GM21576 (cell line): ENCODE measurements at regions not wholly inside any gene's neighbourhood (a gene's known extent, or its start where the extent isn't known, plus 50 kb on each side); places are given as distances from the start of the nearest gene placed in this dataset.

Experiments
- ATAC-seq: cut with Tn5 transposase; IDR thresholded peaks from one replicate; pipeline ENCODE4 v1.9.1; 2021; ENCODE audit warnings: mild to moderate bottlenecking, moderate library complexity; ENCODE audit not compliant: unreplicated experiment

DNA sequence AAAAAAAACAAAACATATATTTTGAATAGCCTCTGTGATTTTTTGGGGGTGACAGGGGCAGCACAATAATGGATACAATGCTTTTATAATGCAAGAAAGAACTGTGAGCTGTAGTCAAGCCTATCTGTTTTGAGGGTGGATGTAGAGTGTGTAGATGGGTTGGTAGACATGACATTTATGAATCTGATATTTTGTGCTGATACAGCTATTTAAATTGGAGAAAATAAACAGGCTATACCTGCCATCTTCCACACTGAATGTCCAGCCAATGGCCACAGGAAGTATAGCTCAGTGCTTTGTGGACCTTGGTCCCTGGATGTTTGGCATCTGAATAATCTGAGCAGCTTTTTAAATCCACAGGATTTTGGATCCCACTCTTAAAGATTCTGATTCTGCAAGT, 175.0 kb downstream of the NEDD1 start:
- ATAC-seq = no peak

DNA sequence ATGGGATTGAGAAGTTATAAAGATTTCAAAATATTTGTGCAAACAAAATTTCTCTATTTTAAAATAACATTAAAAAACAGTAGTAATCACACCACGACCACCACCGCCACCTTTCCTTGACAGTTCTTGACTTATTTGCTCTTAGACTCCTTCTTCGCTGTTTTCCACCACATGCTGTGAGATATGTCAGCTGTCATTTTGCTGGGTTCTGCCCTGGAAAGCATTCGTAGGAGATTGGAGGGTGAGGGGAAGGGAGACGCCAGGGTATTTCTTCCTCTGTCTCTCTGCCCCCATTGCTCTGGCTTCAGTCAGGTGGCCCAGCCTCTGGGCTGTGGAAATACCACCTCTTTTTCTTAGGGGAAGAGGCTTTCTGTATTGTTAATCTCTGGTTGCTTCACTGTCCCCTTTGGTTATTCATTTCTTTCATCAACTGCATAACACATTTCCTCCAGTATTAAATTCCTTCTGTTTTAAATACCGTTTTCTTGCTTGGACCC, 186.2 kb downstream of the NEDD1 start:
- ATAC-seq = no peak

DNA sequence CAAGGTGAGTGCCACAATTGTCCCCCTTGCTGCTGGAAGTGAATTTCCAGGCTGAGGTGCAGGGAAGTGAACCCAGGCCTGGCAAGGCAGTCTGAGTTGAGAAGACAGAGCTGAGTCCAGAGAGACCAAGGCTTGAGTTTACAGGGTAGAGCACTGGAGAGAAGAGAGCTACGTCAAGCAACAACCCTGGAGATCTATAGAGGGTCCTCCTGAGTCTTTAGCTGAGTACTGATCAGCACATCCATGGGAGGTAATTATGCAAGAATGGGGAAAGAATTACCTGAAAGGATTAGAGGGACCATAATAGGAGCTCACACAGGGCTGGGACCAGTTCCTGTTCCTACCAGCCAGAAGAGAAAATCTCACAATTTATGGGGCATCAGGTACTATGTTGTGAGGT, 190.7 kb downstream of the NEDD1 start:
- no peak for ATAC-seq

DNA sequence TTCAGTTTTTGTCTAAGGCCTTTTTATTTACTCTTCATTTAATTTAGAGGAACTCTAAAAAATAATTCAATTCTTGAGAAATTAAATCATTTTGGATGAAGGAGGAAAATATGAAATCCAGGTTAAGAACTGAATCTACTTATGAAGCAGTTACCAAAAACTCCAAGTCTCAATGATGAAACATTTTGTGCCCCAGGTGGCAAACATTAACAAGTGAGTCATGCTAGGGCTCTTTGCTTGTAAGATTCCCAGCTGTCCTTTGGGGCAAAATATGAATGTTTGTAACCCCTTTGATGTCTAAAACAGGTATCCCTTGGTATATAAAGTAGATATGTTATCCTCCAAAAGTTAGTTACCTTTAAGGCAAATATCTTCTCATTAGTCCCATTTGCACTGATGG, 202.4 kb downstream of the NEDD1 start:
- ATAC-seq = no peak

DNA sequence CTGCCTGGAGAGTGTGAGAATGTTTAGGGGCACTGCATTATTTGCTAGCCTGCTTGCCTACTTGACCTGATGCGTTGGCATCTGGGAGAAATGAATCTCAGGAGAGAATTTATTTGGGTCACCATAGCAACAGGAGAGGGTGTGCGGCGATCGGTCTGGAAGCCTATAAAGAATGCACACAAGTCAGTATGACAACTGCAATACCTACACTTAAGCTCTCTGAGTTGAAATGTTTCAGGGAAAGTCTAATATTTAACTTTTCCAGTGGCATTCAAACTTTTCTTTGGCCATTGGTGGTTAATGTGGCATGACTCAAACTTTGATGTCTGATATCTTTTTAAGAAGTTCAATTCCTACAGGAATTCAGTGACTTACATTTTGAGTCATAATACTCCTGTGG, 205.1 kb downstream of the NEDD1 start:
- ATAC-seq = no peak

DNA sequence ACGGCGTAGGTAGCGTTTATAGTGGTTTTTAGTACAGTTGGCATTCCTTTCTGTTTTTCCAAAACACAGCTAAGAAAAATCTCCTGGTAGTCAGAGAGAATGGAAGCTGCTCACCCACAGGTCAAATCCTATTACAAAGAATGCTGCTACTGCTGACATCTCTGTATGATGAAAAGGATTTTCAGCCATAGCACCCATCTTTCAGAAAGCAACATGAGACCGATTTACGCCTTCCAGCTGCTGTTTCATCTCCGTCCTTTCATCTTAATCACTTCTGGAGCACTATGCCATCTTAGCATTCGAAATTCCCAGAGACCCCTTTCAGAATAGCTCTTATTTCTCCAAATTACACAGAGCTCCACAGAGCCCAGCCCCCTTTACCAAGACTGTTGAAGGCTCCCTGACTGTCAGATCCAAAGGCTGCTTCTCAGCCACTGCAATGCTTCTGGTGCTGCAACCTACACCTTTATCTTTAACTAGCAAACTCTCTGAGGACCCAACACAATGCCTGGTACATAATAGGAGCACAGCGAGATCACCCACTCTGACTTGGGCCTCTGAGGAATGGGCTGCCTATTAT, 211.8 kb downstream of the NEDD1 start:
- no peak for ATAC-seq

DNA sequence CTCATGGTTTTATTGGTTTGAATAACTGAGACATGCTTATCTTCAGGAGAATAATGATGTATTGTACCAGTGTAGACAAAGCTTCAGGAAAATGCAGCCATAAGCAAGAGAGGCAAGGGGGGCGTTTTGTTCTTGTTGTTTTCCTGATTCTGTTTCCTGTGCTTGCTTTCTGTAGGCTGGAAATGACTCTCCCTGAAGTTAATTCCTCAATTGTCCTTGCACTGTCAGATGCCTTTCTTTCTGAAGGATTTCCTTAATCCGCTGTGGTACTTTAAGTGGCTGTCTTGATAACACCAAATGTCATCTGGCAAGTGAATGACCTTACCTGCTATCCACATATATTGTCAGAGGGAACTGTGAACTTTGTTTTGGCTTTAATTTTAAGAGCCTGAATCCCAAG, 220.0 kb downstream of the NEDD1 start:
- ATAC-seq = no peak

DNA sequence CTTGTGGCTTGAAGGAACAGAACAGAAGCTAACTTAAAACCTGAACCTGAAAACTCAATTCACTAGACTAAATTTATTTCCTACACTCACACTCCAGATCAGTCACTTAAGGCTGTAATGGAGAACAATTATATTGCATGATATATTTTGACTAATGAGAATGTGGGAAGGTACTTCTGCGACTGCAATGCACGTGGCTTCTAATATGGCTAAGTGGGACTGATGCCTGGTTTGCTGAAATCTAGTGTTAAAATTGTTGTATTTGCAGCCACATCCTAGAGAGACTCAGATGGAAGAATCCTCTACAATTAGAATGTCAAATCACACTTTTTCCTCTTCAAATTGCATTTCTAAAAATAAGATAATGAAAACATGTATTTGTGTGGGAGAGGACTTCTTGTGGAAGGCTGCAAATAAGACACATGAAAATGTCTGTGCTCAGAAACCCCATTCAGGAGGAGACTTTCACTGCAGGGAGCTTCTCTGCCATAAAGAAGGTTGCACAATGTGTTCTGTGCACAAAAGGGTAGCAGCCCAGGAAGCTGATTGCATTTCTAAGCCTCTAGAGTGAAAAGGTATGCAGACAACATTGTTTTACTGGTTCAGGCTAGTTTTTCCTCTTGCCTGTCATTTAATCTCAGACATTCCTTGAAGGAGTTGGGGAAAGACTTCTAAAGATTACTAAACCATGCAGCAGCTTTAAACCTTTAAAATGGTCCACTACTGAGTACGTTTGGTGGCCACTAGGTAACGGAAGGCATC, 224.3 kb downstream of the NEDD1 start:
- ATAC-seq = no peak

DNA sequence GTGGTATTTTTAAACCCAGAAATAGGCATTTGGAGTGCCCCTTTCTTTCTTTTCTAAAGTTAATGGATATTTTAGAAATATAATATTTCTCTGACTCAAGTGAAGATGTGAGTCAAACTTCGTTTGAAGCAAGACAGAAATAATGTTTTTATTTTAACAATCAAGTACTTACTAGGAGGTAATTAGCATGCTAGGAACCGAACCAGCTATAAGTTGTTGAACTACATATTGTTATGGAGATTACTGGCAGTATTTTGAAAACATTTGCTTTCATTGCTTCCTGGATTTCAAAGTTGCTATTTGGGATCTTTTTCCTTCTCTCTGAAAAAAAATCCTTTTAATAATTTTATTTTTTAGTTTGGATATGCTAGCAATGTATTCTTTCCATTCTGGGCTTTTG, 225.2 kb downstream of the NEDD1 start:
- ATAC-seq = no peak

DNA sequence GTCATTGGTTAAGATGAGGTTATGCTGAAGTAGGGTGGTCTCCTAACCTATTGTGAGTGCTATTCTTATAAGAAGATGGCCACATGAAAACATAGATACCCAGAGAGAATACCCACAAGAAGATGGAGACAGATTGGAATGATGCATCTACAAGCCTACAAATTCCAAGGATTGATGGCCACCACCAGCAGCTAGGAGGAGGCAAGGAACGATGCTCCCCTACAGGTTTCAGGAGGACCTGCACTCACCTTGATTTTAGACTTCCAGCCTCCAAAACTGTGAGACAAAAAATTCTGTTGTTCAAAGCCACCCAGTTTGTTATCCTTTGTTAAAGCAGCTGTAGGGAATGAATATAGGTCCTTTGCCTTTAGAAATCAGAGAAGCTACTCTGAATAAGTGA, 227.4 kb downstream of the NEDD1 start:
- no peak for ATAC-seq

DNA sequence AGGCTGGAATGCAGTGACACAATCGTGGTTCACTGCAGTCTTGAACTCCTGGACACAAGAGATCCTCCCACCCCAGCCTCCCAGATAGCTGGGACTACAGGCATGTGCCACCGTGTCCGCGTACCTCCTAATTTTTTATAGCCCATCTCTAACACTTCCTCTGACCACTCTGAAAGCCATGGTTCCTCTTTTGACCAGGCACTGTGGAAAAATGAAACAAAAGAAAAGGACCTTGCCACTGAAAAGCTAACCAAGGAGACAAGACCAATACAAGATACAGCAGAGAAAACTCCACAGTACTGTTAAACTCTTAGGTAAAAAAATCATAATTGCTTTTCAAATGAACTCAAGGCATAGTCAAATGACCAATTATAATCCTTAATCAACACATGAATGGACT, 233.3 kb downstream of the NEDD1 start:
- ATAC-seq = no peak

DNA sequence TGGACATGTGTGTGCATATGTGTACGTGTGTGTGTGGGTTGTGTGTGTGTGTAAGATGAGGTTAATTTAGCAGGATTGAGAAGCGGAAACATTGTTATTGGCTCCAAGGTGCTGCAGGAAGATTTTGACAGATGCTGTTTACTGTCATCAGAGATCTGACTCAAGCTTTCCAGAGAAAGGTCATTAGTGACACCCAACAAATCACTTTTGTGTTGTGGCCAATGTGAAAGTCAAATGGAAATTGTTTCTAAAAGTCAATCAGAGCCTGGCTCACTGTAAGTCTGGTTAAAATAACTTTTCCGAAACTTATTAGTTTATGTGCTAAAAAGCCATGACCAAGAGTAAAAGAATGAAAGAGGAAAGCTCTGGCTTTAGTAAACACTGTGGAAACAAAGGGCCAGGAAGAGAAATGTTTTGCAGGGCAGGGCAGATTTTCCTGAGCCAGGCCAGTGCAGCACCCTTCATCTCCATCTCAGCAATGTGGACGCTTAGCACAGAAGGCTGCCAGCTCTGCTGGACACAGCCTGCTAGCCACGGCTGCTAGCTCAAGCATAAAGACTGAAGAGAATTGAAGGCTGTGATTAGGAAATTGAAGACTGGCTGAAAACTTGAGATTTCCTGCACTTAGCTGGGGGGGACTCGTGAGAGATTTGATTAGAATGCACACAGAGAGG, 235.8 kb downstream of the NEDD1 start:
- no peak for ATAC-seq

DNA sequence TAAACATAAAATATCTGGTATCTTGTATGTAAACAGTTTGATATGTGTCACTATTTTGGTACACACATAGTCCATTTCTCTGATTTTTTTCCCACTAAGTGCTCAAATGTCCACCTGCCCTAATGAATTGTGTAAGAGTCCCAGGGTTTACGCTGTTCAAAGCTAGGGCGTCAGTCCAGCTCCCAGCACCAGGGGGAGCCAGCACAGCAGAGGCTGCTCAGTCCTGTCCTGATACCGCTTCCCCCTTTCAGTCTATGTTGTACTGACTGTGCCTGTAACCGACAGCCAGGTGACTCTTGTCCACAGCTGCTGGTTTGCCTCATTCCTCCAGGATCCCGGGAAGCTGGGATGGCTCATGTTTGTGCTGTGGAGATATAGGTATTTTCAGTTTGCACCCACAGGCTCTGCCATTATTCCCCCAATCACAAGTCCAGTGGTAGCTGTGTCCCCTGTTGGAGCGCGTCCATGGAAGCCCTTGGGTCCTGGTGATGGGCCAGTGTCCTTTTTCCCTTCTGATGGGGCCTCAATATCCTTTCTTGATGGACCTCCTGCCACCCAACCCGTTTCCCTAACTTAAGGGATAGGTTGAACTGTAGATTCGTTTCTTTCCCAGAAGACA, 242.0 kb downstream of the NEDD1 start:
- peak; percentile 100 for ATAC-seq

DNA sequence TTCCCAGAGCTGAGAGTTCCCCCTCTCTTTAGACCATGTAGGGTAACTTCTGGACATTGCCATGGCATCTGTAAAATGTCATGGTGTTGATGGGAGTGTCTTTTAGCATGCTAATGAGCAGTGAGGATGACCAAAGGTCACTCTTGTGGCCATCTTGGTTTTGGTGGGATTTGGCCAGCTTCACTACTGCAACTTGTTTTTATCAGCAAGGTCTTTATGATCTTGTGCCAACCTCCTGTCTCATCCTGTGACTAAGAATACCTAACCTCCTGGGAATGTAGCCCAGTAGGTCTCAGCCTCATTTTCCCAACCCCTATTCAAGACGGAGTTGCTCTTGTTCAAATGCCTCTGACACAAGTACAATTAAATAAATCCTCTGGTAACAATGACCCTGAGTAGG, 244.4 kb downstream of the NEDD1 start:
- ATAC-seq = no peak

DNA sequence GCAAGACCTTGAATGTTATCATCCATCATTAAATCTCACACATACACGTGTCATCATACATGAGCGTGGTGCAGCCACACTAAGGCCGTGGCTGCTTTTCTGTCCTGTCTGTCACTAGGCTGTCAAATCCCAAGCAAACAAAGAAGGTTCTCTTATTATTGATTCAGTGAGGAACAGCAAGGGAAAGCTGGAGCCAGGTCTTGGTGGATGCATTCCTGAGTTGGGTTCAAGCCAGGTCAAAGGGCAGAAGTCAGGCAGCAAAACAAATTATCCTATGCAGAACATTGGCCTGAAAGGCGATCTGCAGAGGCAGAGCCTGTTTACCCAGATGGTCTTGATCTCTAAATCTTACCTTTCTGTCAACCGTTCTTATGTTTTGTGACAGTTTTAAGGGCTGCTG, 252.3 kb downstream of the NEDD1 start:
- ATAC-seq = no peak

DNA sequence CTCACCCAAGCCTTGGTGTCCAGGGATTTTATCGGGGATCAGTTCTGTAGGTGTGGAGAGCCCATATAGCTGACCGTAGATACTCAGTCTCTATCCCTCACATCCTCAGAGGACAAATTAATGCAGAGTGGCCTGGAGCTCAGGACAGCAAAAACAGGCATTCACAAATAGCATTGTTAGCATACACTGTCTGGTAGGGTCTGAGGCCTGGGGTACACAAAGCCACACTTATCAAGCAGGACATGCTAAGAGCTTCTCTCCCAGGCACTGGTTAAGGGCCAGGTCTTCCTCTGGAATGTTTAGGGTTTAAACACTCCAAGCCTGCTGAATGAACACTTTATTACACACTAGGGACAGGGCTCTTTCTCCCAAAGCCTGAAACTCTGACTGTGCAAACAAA, 253.2 kb downstream of the NEDD1 start:
- ATAC-seq = no peak

DNA sequence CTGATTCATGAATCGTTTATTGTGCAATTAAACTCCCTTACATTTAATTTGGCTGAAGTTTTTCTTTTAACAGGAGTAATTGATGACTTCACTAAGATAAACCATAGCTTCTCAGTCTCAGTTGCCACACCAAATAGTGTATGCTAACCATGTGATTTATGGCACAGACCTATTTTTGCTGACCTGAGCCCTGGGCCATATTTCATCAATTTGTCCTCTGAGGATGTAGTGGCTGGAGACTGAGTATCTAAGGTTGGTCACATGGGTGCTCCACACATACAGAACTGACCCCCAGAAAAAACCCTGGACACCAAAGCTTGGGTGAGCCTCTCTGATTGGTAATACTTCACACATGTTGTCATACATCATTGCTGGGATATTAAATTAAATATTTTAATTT, 255.1 kb downstream of the NEDD1 start:
- ATAC-seq = no peak

DNA sequence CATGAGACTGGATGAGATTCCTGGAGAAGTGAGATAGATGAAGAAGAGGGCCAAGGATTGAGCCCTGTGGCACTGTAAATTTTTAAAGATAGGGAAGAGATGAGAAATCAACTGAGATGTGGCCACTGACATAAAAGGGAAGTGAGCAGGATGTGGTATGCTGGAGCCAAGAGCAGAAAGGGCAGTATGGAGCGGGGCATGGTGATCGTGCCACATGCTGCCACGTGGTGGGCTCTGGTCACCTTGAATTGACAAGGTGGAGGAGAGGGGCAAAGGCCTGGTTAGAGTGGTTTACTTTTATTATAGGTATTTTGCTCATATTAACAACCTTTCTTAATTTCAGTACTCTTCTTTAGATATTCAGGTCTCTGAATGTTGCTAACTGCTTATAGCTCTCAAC, 257.9 kb downstream of the NEDD1 start:
- no peak for ATAC-seq

DNA sequence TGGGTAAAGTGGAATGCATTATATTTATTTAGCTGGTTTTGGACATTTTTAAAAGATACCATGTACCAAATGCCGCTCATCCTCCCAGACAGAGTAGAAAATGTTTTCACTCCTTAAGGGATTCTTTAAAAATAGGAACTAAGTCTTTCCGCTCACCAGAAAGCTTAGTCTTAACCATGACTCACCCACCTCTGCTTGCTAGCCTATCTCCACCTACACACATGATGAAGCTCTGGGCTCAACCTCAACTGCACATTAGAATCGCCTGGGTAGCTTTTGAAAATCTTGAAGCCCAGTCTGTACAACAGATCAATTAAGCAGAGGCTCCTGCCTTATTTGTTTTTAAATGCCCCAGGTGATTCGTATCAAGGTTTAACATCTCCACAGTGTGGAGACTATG, 260.5 kb downstream of the NEDD1 start:
- ATAC-seq = no peak

DNA sequence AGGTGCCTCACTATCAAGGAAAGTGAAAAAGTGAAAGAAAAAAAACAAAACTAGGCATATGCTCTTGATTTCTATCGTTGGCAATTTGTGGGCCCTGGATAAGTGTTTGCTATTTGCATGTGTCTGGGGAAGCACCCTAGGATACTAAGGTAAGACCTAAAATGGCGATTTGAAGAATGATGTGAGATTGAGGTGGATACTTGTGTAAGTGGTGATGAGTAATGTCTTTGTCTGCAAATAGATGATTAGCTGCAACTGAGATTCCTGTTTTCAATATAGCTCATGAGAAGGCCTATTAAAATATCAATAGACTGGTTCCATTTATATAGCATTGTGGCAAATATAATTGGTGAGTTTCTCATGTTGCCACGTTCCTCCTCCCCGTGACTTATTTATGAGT, 261.7 kb downstream of the NEDD1 start:
- ATAC-seq = no peak

DNA sequence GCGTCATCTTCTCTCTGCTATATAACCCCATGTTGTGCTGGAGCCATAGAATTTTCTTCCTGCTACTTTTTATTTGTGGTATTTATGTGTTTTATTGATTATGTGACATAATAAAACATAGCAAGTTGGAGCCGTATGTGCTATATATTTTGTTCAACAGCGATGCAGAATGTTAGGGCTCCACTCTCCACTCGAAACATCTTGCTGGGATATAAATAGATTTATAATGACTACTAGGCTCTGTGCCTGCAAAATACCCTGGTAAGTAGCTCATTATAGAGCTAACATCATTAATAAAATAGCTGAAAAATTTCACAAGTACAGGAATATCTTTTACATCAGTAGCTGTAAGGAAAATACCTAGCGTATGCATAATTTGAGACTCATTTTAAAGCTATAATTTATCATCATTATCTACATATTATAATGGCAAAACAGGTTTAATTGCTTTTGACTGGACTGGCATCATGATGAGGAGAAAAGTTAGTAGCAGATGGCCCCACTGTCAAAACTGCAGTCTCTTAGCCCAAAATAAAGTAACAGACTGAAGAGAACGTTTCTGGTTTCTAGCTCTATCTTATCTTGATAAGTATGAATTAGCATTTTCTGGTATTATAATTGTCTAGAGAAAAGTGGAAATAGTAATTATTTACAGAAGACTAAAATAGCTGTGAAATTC, 263.0 kb downstream of the NEDD1 start:
- no peak for ATAC-seq
